PFSK-1 (cell line): ENCODE measurements at regions not wholly inside any gene's neighbourhood (a gene's known extent, or its start where the extent isn't known, plus 50 kb on each side); places are given as distances from the start of the nearest gene placed in this dataset.

Experiments
- POLR2AphosphoS5 ChIP-seq: IDR thresholded peaks from 2 replicates; pipeline ENCODE4 v1.6.1; 2012; ENCODE audit warnings: low read depth, mild to moderate bottlenecking, control low read depth, low read length, moderate library complexity
- REST ChIP-seq, 2 experiments: IDR thresholded peaks; 2 replicates each; pipeline versions ENCODE4 v1.6.1 to v1.8.0; 2011 to 2012; ENCODE audit warnings: low read depth in 2 of 2, low read length in 2 of 2, control low read depth in 1 of 2, inconsistent platforms in 1 of 2, mild to moderate bottlenecking in 1 of 2, moderate library complexity in 1 of 2; ENCODE audit not compliant: insufficient read depth in 1 of 2
- SIN3A ChIP-seq: IDR thresholded peaks from 2 replicates; pipeline ENCODE4 v1.6.1; 2012; ENCODE audit warnings: mild to moderate bottlenecking, low read length, moderate library complexity, borderline replicate concordance; ENCODE audit not compliant: insufficient read depth
- TAF1 ChIP-seq: IDR thresholded peaks from 2 replicates; pipeline ENCODE4 v1.6.1; 2012; ENCODE audit warnings: low read length, control low read depth, borderline replicate concordance; ENCODE audit not compliant: insufficient read depth

DNA sequence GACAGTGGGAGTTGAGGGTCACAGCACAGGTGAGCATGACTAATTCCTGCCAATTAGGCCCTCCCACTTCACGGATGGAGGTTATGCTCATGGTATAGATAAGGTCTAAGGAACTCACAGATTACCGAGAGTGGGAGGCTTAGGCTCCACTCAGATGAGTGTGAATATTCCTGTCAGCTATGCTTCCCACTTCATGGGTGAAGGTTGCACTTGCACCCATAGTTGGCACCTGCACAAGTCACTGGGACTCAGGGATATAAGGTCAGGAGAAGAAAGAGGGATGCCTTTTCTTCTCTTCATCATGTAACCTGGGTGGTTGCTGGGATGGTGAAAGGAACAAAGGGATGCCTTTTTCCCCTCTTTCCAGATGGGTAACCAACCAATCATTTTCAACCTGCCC, 264.9 kb upstream of the TNC start:
- TF ChIP-seq SIN3A, result no peak
- no peak for TF ChIP-seq REST (IDR thresholded peaks at IDR 0.05; ENCODE audit: insufficient read depth in 1 of 2, low read depth in 2 of 2, low read length in 2 of 2)
- TF ChIP-seq POLR2AphosphoS5, result no peak
- TF ChIP-seq TAF1, result no peak
